HepG2 (cell line): ENCODE measurements at regions not wholly inside any gene's neighbourhood (a gene's known extent, or its start where the extent isn't known, plus 50 kb on each side); places are given as distances from the start of the nearest gene placed in this dataset.

Source experiments
- ATAC-seq: fragments of 200-7000 bp; cut with Tn5 transposase; 3 replicates; pipeline ENCODE4 v1.9.1; 2020; ENCODE audit warnings: mild to moderate bottlenecking, moderate library complexity
- BruUV-seq: library from RNA; stranded (reverse); fragments of 400-500 nt; replicated peaks from 2 replicates; lab custom pipeline; 2021; lab: Mats Ljungman, UMichigan
- CTCF ChIA-PET: fragments of 300-600 bp; formaldehyde crosslinking; extraction: SDS; loops from one replicate; lab custom pipeline; 2021; ENCODE audit warnings: low total read pairs, inconsistent platforms, low intra/inter-chr PET ratio; lab: Yijun Ruan, JAX
- POLR2A ChIA-PET: fragments of 350-600 bp; sonication (Branson Sonifier 250); formaldehyde crosslinking; loops from one replicate; lab custom pipeline; 2020; ENCODE audit warnings: antibody characterized with exemption, inconsistent platforms; lab: Yijun Ruan, JAX
- DNase-seq: peaks from one replicate; pipeline ENCODE4 v3.0.0-alpha.2; 2015; ENCODE audit warnings: low spot score
- FAIRE-seq: peaks from 3 replicates; lab custom pipeline; 2011; peaks lifted over from hg19 to GRCh38; lab: Jason Lieb, UNC
- H2AFZ ChIP-seq: one replicate; pipeline ENCODE4 v1.6.1; 2011; ENCODE audit warnings: low read length, inconsistent platforms
- H3K27ac ChIP-seq: fragments of 300-600 bp; 3 replicates; pipeline ENCODE4 v1.8.0; 2011; ENCODE audit warnings: mixed run types, mild to moderate bottlenecking, mixed read lengths, low read length, inconsistent platforms; ENCODE audit not compliant: insufficient read depth; ENCODE audit errors: extremely low read length
- H3K27me3 ChIP-seq, 2 experiments: fragments of 200-600 bp in 1 of 2; 2 replicates in 1 of 2; 3 replicates in 1 of 2; pipeline versions ENCODE4 v1.6.0 to v1.8.0; 2011; ENCODE audit warnings: low read length in 2 of 2, mild to moderate bottlenecking in 2 of 2, moderate library complexity in 2 of 2, inconsistent platforms in 1 of 2; ENCODE audit not compliant: insufficient read depth in 2 of 2, control insufficient read depth in 1 of 2
- H3K36me3 ChIP-seq, 2 experiments: fragments of 200-600 bp in 1 of 2; replicated peaks in 1 of 2; 2 replicates in 1 of 2; 3 replicates in 1 of 2; pipeline versions ENCODE4 v1.5.1 to v1.8.0; 2011; ENCODE audit warnings: low read length in 2 of 2, inconsistent platforms in 1 of 2; ENCODE audit not compliant: insufficient read depth in 2 of 2, control insufficient read depth in 1 of 2
- H3K4me1 ChIP-seq: 2 replicates; pipeline ENCODE4 v1.5.1; 2012; ENCODE audit warnings: low read length, inconsistent platforms; ENCODE audit not compliant: insufficient read depth
- H3K4me2 ChIP-seq: 2 replicates; pipeline ENCODE4 v1.6.0; 2011; ENCODE audit warnings: low read depth, low read length, inconsistent platforms
- H3K4me3 ChIP-seq, 3 experiments: fragments of 200-600 bp in 1 of 3; sonication (generic), shearing (Covaris generic) in 1 of 3; replicated peaks in 1 of 3; 2 replicates each; pipeline ENCODE4 v1.5.1; 2011 to 2016; ENCODE audit warnings: low read length in 3 of 3, inconsistent platforms in 2 of 3, low read depth in 2 of 3, mild to moderate bottlenecking in 2 of 3, control low read depth in 1 of 3, mixed read lengths in 1 of 3; ENCODE audit not compliant: insufficient read depth in 1 of 3
- H3K79me2 ChIP-seq: one replicate; pipeline ENCODE4 v1.6.1; 2011; ENCODE audit warnings: low read length, inconsistent platforms; ENCODE audit not compliant: insufficient read depth
- H3K9ac ChIP-seq: 2 replicates; pipeline ENCODE4 v1.6.0; 2011; ENCODE audit warnings: mild to moderate bottlenecking, low read depth, low read length, inconsistent platforms; ENCODE audit not compliant: insufficient read depth
- H3K9me3 ChIP-seq: 2 replicates; pipeline ENCODE4 v1.5.1; 2012; ENCODE audit warnings: mild to moderate bottlenecking, low read length
- H4K20me1 ChIP-seq: 2 replicates; pipeline ENCODE4 v1.6.0; 2011; ENCODE audit warnings: inconsistent platforms, mild to moderate bottlenecking, low read length, moderate library complexity; ENCODE audit not compliant: insufficient read depth
- ATF7-NPFF ChIP-seq: sonication (generic); formaldehyde crosslinking; IDR thresholded peaks from 2 replicates; pipeline ENCODE4 v1.8.1; 2023; ENCODE audit warnings: mild to moderate bottlenecking, low read depth, missing genetic modification reagents, moderate library complexity
- CHCHD3 ChIP-seq: sonication (generic); formaldehyde crosslinking; IDR thresholded peaks from 2 replicates; pipeline ENCODE4 v1.8.0; 2022; ENCODE audit warnings: mild to moderate bottlenecking, missing genetic modification reagents, moderate library complexity
- KLF15 ChIP-seq: sonication (generic); formaldehyde crosslinking; IDR thresholded peaks from 2 replicates; pipeline ENCODE4 v1.8.1; 2023; ENCODE audit warnings: borderline replicate concordance, mild to moderate bottlenecking, inconsistent platforms, missing genetic modification reagents, mixed read lengths
- PCBP1 ChIP-seq: fragments of 200-400 bp; formaldehyde crosslinking; IDR thresholded peaks from 2 replicates; pipeline ENCODE4 v1.6.1; 2017; ENCODE audit warnings: mild to moderate bottlenecking, low read depth, low read length, borderline replicate concordance
- ZNF232 ChIP-seq: sonication (generic); formaldehyde crosslinking; IDR thresholded peaks from 2 replicates; pipeline ENCODE4 v1.4.0; 2020; ENCODE audit warnings: missing genetic modification reagents, borderline replicate concordance
- WGBS: methylation state at CpG from one replicate; pipeline ENCODE4 v1.1.6; 2017; ENCODE audit warnings: low lambda C conversion rate; 5-methylcytosine and 5-hydroxymethylcytosine counted together
- in situ Hi-C: cut with HindIII; loops from 2 replicates; pipeline ENCODE4 v1.10.0; 2017; ENCODE audit warnings: low pct_unique_long_range_greater_than_20kb; ENCODE audit not compliant: extremely low pct_ligation_motif_present
- intact Hi-C: fragments of 100-400 bp; cut with micrococcal nuclease; formaldehyde crosslinking; loops from one replicate; pipeline ENCODE4 v1.10.0; 2022; ENCODE audit not compliant: unreplicated experiment
- TF ChIP-seq, protein P1 (sequence below): sonication (generic); formaldehyde crosslinking; IDR thresholded peaks from 2 replicates; pipeline ENCODE4 v1.5.1; 2020; ENCODE audit warnings: missing genetic modification reagents, mild to moderate bottlenecking, borderline replicate concordance
- TF ChIP-seq, protein P2 (sequence below): IDR thresholded peaks from 2 replicates; pipeline ENCODE4 v1.6.1; 2016; ENCODE audit warnings: mild to moderate bottlenecking
- TF ChIP-seq, protein P3 (sequence below): IDR thresholded peaks from 2 replicates; pipeline ENCODE4 v1.6.1; 2012; ENCODE audit warnings: inconsistent platforms

DNA sequence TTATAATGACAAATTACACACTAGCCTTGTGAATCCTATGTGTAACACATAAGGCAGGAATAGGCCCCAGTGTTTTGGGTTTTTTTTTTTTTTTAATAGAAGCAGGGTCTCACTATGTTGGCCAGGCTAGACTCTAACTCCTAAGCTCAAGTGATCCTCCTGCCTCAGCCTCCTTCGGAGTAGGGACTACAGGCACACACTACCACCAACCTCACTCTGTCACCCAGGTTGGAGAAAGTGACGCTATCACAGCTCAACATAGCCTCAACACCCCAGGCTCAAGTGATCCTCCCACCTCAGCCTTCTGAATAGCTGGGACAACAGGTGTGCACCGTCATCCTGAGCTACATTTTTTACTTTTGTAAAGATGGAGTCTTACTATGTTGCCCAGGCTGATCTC lies 205.8 kb upstream of the RREB1 start (continued):
- TF ChIP-seq, protein P1, sequence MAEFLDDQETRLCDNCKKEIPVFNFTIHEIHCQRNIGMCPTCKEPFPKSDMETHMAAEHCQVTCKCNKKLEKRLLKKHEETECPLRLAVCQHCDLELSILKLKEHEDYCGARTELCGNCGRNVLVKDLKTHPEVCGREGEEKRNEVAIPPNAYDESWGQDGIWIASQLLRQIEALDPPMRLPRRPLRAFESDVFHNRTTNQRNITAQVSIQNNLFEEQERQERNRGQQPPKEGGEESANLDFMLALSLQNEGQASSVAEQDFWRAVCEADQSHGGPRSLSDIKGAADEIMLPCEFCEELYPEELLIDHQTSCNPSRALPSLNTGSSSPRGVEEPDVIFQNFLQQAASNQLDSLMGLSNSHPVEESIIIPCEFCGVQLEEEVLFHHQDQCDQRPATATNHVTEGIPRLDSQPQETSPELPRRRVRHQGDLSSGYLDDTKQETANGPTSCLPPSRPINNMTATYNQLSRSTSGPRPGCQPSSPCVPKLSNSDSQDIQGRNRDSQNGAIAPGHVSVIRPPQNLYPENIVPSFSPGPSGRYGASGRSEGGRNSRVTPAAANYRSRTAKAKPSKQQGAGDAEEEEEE (CRISPR knock-in tag): no peak
- no peak for TF ChIP-seq CHCHD3 (CRISPR knock-in tag)
- TF ChIP-seq PCBP1: no peak
- TF ChIP-seq, protein P2, sequence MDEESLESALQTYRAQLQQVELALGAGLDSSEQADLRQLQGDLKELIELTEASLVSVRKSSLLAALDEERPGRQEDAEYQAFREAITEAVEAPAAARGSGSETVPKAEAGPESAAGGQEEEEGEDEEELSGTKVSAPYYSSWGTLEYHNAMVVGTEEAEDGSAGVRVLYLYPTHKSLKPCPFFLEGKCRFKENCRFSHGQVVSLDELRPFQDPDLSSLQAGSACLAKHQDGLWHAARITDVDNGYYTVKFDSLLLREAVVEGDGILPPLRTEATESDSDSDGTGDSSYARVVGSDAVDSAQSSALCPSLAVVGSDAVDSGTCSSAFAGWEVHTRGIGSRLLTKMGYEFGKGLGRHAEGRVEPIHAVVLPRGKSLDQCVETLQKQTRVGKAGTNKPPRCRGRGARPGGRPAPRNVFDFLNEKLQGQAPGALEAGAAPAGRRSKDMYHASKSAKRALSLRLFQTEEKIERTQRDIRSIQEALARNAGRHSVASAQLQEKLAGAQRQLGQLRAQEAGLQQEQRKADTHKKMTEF (CRISPR knock-in tag): no peak
- TF ChIP-seq, protein P3, sequence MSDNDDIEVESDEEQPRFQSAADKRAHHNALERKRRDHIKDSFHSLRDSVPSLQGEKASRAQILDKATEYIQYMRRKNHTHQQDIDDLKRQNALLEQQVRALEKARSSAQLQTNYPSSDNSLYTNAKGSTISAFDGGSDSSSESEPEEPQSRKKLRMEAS: no peak
- TF ChIP-seq, all 625 proteins: peak for 0

DNA sequence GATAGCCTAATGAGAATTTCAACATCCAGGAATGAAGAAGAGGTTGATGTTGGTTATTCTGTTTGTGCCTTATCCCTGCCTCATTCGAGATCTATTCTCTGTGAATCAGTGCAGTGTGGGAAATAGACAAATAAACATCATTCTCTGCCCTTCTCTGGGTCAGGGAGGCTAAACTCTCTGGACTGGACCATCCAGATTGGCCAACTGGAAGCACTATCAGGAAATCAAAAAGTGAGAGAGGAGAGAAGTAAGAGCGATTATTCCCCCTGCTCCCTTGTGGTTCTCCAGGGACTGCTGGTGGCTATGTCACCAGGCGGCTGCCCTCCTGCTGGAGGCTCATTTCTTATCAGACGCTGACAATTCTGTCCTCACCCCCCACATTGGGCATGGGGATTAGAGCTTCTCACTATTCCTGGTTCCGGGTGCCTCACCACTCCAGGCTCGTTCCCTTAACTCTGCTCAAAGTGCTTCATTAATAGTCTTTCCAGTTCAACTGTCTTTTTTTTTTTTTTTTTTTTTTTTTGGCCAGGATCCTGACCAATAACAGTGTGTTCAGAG lies 201.7 kb upstream of the RREB1 start:
- BruUV-seq: no TSS peak
- DNase-seq (no peak), FAIRE-seq (no peak), ATAC-seq (no peak)
- Histone ChIP-seq H3K27me3 (peaks cover 0 to 15% of the 10 kb centered on the region in 2 experiments; a peak in 3 of 5 replicates), H3K9ac (no peak overlapping the region), H3K79me2 (no peaks in the 10 kb centered on the region), H3K4me3 (no peak overlapping the region), H4K20me1 (no peaks in the 10 kb centered on the region), H3K4me2 (no peak overlapping the region), H2AFZ (no peak overlapping the region), H3K27ac (no peak overlapping the region), H3K36me3 (no peaks in the 10 kb centered on the region), H3K9me3 (no peaks in the 10 kb centered on the region), H3K4me1 (no peaks in the 10 kb centered on the region)
- WGBS: 43% methylated on average over 6 of the region's 6 CpGs
- in situ Hi-C loops (no loop called here), intact Hi-C loops (loop anchor here (2.0 kb wide), 1 partner anchor 29 kb away; no protein-coding TSS in a partner anchor)
- TF ChIP-seq ATF7-NPFF (CRISPR knock-in tag) (no peak), ZNF232 (no peak), KLF15 (no peak)
- POLR2A ChIA-PET: no interaction called here
- CTCF ChIA-PET: no interaction called here
